ENCODE measurements at regions not wholly inside any gene's neighbourhood (a gene's known extent, or its start where the extent isn't known, plus 50 kb on each side); places are given as distances from the start of the nearest gene placed in this dataset.
"Not testable (repeated sequence)": the region's sequence is repeated elsewhere in the genome, so short reads cannot be mapped to it uniquely, and the experiment has no call there.

DNA sequence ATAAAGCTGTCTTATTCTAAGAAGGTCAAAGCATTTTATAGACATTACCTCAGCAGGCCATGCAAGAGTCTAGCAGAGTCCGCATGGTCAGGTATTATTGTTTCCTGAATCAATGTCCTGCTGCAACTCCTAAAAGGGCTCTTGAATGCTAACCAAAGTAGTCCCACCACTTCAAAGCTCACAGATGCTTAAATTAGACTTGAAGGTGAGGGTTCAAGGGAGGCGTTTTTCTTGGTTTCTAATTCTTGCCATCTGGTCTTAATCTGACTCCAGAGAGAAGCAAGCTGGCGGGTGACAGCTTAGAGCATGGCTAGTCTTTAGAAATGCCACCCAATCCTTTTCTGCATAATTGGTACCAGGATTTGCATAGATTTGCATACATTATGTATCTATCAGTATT, 226.3 kb downstream of the MREG start:
- H3K4me3 ChIP-seq (ENCODE audit: low read length): no peak overlapping the region
- TF ChIP-seq ZNF274 (IDR thresholded peaks at IDR 0.05; ENCODE audit: low read depth, low read length): no peak

DNA sequence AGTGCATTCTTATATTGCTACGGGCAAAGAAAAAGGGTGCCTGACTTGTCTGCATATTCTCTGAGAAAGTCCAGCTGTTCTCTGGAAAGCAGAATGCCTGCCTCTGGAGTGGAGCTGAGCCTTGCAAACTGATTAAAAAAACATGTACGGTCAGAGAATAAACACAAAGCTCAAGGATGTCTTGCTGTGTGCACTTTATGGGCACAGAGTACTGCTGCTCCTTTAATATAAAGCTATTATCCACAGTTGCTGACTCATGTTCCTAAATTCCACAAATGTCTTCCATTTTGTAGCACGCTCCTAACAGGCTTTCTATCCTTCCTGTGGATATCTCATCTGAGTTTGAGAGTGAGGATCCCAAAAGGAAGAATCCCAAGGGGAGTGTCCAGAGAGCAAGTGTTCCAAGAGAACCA, 229.0 kb downstream of the MREG start:
- TF ChIP-seq ZNF274 (IDR thresholded peaks at IDR 0.05; ENCODE audit: low read depth, low read length): no peak
- H3K4me3 ChIP-seq (ENCODE audit: low read length): no peak overlapping the region

DNA sequence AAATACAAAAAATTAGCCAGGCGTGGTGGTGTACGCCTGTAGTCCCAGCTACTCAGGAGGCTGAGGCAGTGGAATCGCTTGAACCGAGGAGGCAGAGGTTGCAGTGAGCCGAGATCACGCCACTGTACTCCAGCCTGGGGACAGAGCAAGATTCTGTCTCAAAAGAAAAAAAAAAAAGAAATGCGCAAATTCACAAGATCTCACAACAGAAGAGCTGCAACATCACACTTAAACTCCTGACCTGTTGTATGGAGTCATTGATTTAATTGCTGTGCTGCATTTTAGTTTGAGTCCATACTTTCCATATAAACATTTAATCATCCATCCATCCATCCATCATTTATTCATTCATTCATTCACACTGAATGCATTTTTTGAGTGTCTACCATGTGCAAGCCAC, 229.7 kb downstream of the MREG start:
- H3K4me3 ChIP-seq (ENCODE audit: low read length): not testable (repeated sequence)

DNA sequence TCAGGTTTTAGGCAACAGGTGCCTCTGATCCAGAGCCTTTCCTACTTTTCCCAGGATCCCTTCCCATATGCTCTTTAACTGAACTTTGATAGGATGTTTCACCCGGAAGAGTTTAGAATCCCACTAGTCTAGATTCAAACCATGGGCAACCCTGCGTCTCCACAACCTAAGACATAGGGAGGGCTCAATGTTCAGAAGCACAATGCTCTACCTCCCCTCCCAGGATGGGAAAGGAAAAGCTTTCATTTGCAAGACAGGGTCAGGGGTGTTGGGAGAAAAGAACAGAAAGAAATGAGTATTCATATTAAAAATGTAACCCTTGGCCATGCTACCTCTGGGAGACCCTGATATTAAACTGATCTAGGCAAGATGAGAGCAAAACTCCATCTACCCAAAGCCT, 230.4 kb downstream of the MREG start:
- TF ChIP-seq ZNF274 (IDR thresholded peaks at IDR 0.05; ENCODE audit: low read depth, low read length): no peak
- no peak overlapping the region for H3K4me3 ChIP-seq (ENCODE audit: low read length)

DNA sequence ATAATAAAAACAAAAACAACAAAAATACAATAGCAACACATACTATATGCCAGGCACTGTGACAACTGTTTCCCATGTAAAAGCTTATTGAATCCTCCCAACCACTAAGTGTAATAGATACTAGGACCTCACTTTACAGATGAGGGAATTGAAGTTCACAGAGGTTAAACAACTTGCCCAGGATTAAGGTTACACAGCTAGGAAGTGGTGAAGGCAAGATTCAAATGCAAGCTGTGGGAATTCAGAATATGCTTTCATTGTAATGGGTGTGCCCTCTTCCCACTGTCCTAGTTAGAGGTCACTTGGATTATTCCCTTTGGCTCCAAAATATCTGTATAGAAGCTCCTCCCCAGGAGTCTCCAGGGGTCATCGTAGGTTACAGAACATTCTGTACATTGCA, 231.1 kb downstream of the MREG start:
- H3K4me3 ChIP-seq (ENCODE audit: low read length): no peak overlapping the region
- no peak for TF ChIP-seq ZNF274 (IDR thresholded peaks at IDR 0.05; ENCODE audit: low read depth, low read length)

DNA sequence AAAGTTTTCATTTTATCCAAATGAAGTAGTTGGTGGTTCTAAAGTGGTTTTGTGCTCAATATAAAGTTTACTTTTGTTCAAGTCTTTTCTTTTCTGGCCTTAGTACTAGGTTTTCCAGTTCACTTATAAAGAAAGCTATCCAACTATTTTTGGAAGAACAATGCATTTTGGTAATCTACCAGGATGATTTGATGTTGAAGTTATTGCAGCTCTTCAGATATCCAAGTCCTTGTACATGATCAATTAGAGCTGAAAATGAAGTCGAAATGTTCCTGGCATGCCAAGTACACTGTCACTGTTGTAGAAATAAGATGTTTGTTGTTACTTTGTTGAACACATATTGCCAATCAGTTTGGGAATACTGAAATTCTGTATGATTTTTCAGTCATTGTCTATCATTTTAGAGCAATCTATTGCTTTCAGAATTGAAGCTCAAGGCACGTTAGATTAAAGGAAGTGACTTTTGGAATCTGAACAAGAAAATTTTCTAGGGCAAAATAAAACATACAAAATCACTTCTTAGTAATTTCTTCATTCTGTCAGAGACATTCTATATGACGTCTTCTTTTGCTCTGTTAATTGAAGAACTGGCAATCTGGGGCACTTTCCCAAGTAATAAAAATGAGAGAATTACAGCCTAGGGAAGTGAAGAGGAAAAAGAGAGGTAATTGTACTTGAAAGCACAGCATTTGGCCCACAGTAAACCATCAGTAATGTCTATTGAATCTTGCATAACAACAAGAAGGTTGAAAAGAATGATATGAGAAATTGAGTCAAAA, 232.3 kb downstream of the MREG start:
- no peak for TF ChIP-seq ZNF274 (IDR thresholded peaks at IDR 0.05; ENCODE audit: low read depth, low read length)
- H3K4me3 ChIP-seq (ENCODE audit: low read length): no peak overlapping the region

DNA sequence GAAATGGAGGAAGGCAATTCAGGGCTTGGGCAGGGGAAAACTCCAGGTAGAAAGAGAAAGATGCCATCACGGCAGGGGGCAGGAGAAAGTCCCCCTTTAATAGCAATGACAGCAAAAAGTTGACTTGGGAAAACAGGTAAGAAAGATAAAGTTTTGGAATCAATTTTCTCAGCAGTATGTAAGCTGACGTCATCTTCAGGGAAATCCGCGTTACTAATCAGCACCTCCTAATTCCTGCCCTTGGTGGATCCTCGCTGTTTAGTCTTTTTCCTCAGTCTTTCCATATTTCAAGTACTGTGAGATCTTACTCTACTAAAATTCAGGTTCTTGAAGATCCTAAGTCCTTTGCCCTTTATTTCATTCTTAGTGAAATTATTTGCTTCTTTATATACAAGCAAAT, 233.0 kb downstream of the MREG start:
- no peak overlapping the region for H3K4me3 ChIP-seq (ENCODE audit: low read length)
- TF ChIP-seq ZNF274 (IDR thresholded peaks at IDR 0.05; ENCODE audit: low read depth, low read length): no peak

DNA sequence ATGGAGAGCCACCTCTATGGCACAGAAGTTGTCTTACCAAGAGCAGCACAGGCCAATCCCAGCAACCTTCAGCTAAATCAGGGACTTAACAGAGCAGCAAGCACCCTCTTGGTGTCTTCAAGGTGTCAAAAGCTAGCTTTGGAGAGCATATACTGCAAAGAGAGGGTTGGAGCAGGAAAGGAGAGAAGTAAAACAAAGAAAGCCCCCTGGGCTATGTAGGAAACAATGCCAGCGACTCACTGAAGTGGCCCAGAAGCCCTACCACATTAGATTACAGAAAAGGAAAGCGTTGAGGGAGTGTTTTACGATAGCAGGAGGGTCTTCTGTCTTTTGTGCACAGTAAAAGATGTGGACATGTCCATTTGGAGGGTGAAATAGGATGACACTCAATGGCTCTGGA, 233.4 kb downstream of the MREG start:
- H3K4me3 ChIP-seq (ENCODE audit: low read length): no peak overlapping the region
- TF ChIP-seq ZNF274 (IDR thresholded peaks at IDR 0.05; ENCODE audit: low read depth, low read length): no peak

DNA sequence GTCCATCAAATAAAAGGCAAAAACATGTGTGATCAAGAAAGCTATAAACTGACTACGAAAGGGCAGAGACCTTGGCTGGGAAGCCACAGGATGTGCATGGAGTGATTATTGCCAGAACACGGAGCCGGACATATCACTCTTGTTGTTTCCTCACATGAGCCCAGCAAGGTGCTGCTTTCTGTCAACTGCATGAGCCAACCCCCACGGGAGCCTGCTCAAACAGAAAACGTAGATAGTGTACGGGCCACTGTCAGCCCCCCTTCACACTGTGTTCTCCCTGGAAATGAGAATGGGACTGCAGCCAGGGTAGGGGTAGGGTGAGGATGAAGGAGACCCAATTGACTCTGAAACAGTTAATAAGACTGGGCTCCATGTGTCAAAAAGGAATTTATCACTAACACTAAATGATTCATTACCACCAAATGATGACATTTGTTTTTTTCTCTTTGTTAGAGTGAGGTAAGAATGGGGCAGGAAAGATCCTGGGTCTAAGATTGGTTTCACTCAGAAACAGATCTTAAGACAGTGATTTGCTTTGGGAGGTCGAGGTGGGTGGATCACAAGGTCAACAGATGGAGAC, 235.8 kb downstream of the MREG start:
- H3K4me3 ChIP-seq (ENCODE audit: low read length): no peak overlapping the region
- no peak for TF ChIP-seq ZNF274 (IDR thresholded peaks at IDR 0.05; ENCODE audit: low read depth, low read length)

DNA sequence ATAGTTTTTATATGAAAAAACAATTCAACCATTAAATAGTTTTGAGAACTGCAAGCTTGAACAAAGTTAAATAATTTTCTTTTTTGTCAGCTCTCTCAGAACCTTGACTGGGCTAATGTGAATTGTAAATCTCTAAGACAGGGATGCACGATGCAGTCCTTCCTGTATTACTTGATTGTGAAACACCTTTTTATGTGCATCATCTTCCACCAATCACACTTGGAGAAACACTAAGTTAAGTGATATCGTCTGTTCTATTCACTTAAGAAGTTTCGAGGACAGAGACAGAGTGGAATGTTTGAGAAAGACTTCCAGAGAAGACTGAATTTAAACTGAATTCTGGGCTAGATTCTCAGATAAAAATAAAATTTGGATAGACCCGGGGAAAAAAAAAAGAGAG, 238.2 kb downstream of the MREG start:
- TF ChIP-seq ZNF274 (IDR thresholded peaks at IDR 0.05; ENCODE audit: low read depth, low read length): no peak
- H3K4me3 ChIP-seq (ENCODE audit: low read length): no peak overlapping the region

DNA sequence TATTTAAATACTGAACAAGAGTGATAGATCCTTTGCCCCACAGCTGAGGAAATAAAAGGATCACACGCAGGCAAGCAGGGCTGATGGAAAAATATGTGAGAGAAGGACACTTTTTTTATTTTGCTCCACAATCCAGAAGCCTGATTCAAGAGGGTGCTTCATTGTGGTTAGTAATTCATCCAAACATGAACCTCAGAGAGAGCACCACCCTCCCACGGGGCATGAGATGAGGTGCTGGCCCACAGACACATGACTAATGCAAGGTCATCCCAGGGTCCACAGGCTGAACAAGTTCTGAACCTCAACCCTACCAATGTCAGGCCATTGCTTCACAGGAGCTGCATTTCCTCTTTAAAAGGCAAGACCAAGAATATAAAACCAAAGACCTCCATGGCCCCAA, 239.6 kb downstream of the MREG start:
- no peak for TF ChIP-seq ZNF274 (IDR thresholded peaks at IDR 0.05; ENCODE audit: low read depth, low read length)
- no peak overlapping the region for H3K4me3 ChIP-seq (ENCODE audit: low read length)

DNA sequence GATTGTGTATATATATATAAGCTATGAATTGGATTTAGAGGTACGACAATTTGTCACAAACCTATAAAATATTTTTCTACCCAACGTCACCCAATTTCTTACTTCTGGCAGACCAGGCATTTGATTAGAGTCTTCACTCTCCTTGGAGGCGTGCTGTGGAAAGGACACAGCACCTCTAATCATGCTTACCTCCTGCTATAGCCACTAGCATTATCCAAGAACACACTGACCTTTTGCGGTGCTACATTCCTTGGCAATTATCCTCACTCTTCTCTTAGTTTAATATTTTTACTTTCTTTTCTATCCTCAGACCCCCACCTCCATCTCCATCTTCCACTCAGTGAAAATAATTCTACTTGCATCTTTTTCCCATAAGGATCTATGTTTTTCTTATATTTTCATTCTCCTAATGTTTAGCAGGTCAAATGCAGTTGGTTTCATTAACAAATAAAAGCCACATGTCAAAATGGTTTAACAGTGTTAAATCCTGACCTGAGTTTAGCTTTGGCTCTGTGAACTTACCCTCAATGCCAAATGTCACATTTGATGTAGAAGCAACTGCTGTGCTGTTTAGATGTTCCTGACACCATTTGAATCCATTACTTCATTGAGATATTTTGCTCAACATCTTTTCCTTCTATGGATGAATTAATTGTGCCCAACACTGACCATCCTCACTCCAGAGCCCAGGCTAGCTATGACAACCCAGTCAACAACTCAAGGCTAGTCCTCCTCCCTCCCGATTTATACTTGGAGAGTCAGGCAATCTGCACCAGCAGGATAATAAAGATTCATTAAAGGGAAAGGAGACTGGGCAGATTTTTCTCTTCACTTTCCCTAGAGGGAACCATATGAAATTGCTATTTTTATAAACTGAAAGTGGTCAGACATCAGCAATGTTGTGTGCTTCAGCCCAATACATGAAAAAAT, 240.5 kb downstream of the MREG start:
- no peak overlapping the region for H3K4me3 ChIP-seq (ENCODE audit: low read length)

DNA sequence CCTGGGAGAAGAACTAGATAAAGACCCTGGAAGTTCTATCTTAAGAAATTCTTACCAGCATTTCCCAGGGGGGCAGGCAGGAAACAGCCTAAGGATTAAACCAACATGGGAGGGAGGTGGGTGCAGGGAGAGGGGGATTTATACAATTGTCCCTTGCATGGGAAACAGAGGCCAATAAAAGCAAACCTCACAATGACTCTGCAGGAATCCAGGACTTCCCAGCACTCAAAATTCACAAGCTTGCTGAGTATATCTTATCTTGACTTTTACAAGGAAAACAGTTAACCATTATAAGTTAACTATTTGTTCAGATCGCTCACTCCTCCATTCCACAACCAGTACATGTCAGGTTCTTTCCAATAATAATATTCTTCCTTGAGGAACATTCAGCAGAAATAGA, 241.3 kb downstream of the MREG start:
- no peak overlapping the region for H3K4me3 ChIP-seq (ENCODE audit: low read length)
- no peak for TF ChIP-seq ZNF274 (IDR thresholded peaks at IDR 0.05; ENCODE audit: low read depth, low read length)

More for the DNA sequence above, 240.5 kb downstream of the MREG start:
- TF ChIP-seq ZNF274 (IDR thresholded peaks at IDR 0.05; ENCODE audit: low read depth, low read length): no peak

DNA sequence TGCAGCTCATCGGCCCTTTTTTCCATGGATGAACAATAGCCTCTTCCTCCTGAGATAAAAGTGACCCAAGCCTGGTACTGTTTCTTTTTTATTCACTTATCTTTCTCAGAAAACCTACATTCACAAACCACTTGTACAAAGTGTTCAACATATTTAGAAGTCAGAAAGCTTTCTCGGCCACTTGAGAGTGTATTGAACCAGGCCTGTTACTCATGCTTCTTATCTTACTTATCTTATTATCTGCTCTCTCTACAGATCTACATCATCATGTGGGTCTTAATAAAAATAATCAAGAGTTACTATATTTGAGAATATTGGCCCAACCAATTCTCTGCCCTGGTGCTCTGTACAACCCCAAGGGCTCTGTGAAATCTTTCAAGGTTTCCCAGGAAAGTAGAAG, 242.1 kb downstream of the MREG start:
- H3K4me3 ChIP-seq (ENCODE audit: low read length): no peak overlapping the region
- no peak for TF ChIP-seq ZNF274 (IDR thresholded peaks at IDR 0.05; ENCODE audit: low read depth, low read length)

DNA sequence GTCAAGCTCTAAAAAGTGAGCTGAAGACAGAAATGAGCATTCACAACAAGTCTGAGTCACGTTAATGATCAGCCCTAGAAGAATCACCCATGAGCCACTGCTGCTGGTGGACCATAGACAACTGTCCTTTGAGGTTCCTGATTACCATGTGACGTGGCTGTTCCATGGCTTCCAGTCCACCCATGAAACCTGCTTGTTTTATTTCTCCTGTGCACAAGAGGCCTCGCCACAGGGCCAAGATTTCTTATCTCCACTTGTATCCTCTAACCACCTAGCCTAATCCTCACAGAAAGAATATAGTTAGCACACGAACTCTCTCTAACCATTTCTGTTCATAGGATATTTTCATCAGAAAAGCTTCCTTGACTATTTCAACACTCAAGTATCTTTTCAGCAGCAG, 242.7 kb downstream of the MREG start:
- TF ChIP-seq ZNF274 (IDR thresholded peaks at IDR 0.05; ENCODE audit: low read depth, low read length): no peak
- no peak overlapping the region for H3K4me3 ChIP-seq (ENCODE audit: low read length)
